Ovary (tissue), 3 donors: ENCODE measurements at regions not wholly inside any gene's neighbourhood (a gene's known extent, or its start where the extent isn't known, plus 50 kb on each side); places are given as distances from the start of the nearest gene placed in this dataset.

Source experiments
- EP300 ChIP-seq: sonication (generic); formaldehyde crosslinking; IDR thresholded peaks from one replicate; pipeline ENCODE4 v1.6.1; 2017; ENCODE audit warnings: antibody characterized with exemption
- TF ChIP-seq, protein P1 (sequence below), 3 donors: fragments of 450-650 bp in 2 of 3; fragments of 200-600 bp in 1 of 3; IDR thresholded peaks; one replicate each; pipeline versions ENCODE4 v1.5.1 to v1.8.0; 2016 to 2022; ENCODE audit warnings: antibody characterized with exemption in 3 of 3, mild to moderate bottlenecking in 1 of 3
- donor health status: DM: no; HTN: no; CAD: no.

DNA sequence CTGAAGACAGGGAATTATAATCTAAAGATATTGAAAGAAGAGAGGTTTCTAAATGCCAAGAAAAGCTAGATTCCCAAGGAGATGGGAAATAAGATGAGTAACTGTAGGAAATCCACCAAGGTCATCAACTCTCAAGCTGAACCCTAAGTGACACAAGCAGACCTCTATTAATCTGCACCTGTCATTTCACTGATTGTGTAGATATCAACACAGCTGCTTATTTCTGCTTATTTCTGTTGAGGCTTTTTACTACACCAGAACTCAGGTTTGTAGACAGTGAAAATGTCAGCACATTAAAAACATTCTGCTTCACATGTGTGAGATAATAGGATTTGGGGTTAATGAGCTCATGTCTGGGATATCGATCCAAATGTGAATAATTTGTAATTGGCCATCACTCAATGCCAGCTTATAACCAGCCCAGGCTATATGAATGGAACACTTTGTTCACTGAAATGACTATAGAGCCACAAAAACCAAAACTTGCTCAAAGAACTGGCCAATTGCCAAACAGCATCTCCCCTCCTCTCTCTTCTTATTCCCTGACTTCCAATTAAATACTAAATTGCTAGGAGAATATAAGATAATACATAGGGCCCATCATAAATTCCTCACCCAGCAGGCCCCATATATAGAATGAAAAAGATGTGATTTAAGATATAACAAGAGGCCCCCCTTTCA lies 188.7 kb upstream of the ARID2 start:
- TF ChIP-seq, protein P1, sequence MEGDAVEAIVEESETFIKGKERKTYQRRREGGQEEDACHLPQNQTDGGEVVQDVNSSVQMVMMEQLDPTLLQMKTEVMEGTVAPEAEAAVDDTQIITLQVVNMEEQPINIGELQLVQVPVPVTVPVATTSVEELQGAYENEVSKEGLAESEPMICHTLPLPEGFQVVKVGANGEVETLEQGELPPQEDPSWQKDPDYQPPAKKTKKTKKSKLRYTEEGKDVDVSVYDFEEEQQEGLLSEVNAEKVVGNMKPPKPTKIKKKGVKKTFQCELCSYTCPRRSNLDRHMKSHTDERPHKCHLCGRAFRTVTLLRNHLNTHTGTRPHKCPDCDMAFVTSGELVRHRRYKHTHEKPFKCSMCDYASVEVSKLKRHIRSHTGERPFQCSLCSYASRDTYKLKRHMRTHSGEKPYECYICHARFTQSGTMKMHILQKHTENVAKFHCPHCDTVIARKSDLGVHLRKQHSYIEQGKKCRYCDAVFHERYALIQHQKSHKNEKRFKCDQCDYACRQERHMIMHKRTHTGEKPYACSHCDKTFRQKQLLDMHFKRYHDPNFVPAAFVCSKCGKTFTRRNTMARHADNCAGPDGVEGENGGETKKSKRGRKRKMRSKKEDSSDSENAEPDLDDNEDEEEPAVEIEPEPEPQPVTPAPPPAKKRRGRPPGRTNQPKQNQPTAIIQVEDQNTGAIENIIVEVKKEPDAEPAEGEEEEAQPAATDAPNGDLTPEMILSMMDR (IDR thresholded peaks at IDR 0.05): no peak
- no peak for TF ChIP-seq EP300
